ENCODE measurements at regions not wholly inside any gene's neighbourhood (a gene's known extent, or its start where the extent isn't known, plus 50 kb on each side); places are given as distances from the start of the nearest gene placed in this dataset.

DNA sequence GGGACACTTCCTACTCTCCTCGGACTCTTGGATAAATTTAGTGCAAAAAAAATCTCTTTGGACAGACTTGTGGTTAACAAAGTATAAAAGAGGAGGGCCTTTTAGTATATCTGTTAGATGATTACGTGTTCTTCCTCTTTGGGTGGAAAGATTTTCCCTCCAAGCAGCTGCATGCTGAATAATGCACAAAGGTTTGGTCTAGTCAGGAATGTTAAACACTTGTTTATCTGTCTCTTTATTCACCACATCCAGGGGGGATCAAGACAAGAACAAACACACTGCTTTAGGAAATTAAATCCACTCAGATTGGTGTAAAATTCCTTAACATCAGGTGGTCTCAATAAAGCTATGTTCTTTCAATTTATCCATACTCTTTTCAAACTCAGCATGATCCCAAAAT lies 260.9 kb upstream of the CHD6 start:
- DNase-seq: no peak

DNA sequence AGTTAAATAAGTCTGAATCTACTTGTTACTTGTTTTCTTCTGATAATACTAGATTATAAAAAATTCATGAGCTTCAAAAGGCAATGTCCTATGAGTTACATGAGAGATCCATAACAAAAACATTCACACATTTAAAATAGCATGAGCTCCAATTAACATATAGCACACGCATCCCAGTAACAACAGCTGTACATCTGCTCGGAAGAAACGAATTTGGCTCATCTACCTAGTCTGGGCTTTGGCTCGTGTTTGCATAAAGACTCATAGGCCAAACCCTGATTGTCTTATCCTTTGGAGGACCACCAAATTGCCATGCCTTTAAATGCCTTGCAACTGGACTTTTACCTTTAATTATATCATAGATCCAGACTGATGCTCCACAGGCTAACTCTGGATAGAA lies 259.7 kb upstream of the CHD6 start:
- DNase-seq: no peak

DNA sequence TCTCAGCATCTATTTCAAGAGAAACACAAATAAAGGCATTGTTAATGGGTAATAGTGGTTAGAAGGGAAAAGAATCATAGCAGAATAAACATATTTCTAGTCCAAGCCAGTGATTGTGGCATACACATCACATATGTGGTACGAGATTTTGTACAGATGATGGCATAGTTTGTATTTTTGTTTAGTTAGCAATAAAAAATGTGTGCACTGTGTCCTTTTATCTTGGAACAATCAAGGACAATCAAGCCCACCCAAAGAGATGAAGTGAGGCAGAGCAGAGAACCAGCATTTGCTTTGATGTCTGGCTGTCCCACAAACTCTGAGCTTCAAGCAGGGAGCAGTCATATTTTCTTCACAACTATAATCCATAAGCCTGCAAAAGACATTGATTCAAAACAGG lies 256.5 kb upstream of the CHD6 start:
- no peak for DNase-seq

DNA sequence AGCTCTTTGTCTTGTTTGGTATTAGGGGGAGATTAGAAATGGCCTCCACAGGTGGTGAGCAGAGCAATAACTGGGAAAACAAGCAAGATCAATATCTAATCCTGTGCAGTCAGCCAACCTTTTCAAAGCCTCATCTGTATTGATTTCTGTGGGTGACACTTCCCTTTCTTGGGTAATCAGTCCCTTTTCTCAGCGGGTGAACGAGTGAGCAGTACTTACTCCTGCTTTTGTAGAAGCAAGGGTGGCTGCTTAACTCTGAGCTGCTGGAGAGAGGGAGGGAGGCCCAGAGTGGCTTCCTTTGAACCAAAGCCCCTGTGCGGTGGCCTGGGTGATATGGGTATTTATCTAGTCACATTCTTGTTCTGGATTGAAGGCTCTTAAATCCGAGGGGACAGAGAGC lies 254.8 kb upstream of the CHD6 start:
- DNase-seq: no peak

DNA sequence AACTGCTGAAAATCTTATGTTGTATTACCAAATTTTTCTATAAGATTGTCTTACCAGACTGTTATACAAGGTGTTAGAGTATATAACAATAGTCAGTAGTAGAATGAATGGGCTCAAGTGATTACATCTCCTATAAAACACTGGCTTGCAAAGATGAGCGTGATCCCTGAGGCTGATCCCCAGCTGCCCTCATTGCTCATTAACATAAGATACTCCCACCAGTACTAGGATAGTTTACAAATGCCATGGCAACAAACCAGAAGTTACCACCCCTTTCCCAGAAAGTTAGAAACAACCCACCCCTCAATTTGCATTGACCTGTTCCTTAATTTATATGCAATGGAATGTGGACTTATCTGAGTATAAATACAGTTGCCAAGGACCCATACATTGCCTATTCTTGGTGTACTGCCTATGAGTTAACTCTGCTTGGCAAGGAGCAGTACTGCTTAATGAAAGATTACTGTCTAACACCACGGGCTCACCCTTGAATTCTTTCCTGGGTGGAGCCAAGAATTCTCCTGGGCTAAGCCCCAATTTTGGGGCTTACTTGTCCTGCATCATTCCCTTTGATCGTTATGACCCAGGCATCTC lies 252.8 kb upstream of the CHD6 start:
- no peak for DNase-seq

DNA sequence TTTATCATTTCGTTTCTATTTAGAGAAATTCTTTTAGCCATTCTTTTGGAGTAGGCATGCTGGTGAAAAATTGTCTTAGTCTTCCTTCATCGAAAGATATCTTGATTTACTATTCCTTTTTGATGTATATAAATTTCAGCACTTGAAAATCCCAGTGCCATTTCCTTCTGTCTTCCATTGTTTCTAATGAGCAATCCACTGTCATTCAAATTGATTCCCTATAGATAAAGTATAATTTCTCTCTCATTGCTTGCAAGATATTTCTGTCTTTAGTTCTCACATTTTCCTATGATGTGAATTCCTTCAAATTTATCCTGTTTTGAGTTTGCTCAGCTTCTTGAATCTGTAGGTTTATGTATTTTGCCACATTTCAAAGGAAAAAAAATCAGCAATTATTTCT lies 251.1 kb upstream of the CHD6 start:
- no peak for DNase-seq

DNA sequence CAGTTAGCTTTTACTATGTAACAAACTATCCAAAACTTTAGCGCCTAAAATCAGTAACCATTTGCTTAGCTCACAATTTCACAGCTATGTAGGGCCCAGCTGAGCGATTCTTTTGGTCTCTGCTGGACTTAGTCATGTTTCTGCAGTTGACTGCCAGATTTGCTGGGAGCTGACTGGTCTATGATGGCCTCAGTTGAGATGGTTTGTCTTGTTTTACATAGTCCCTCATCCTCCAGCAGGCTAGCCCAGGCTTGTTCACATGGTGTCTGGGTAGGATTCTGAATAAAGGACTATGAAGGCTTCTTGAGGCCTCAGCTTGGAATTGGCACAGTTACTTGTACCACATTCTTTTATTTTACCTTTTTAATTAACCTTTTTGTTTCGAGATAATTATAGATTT lies 247.8 kb upstream of the CHD6 start:
- DNase-seq: no peak

DNA sequence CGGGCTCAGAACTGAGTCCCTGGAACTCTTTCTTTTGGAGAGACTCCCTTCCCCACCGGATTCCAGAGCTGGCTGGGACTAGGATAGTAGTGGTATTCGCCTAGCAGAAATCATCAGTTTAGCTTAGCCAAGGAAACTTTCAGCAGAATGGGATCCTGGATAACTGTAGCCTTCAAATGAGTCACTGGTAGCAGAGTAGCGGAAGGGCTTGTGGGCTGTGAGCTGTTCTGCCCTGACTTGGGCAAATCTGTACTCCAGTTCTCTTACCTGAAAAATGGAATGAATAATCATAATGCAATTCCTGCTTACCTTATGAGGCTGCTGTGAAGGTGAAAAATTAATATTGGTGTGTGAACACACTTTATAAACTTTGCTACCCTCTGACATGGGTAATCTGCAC lies 244.3 kb upstream of the CHD6 start:
- no peak for DNase-seq

DNA sequence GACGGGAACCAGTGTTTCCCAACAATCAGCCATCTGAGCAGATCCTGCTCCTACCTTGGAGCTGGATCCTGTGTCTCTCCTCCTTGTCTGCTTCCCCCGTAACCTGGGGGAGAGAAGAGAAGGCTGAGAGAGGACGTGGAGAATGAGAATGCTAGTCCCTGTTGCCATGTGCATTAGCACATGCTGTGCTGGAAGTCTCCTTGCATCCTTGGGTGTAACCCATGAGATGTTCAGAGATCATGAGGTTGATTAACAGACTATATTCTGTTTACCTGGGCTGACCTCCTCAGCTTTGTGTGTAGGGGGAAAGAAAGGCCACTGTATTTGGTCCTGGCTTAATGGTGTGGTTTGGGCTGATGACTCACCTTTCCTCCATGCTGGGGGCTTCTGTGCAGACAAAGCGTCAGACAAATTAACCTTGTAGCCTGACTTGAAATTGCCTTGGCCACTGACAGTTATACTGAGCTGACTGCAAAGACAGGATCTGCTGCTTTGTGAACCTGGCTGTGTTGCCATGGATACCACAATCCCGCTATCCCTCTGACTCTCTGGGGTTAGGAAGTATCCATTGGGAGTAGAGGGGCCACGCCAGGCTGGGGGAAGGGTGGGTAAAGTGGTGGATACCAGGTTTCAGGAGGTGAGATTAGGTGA lies 243.7 kb upstream of the CHD6 start:
- no peak for DNase-seq

DNA sequence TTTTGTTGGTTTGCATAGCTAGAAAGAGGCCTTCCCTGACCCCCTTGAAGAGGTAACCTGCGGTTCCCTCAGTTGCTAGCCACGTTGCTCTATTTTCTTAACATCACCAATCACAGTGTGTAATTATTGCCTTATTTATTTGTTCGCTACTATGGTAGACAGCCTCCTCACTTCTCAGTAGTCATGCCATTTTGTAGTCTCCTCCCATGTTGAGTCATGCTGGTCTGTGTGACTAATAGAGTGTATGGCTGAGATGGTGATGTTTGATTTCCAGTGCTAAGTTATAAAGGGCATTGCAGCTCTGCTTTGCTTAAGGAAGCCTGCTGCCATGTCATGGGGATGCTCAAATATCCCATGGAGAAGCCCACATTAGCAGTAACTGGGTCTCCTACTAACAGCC lies 236.6 kb upstream of the CHD6 start:
- DNase-seq: peak in 1 of 2 experiments; percentile 4

DNA sequence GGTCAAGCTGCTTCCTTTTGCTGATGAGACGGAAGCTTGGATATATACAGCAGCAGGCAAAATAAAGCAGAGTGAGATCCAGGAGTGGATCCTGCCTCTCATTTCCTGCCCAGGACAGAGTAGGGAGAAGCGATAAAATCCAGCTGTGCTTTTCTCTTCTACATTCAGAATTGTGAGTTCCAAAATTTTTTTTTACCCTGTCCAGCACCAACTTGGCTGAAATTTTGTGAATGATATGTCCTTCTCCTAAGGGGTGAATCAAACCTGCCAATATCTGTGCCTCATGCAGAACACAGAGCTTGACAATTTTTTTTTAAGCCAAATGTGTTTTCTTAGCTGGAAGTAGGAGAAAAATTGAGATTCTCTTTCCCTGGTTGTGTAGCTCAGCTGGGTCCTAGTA lies 235.6 kb upstream of the CHD6 start:
- no peak for DNase-seq

DNA sequence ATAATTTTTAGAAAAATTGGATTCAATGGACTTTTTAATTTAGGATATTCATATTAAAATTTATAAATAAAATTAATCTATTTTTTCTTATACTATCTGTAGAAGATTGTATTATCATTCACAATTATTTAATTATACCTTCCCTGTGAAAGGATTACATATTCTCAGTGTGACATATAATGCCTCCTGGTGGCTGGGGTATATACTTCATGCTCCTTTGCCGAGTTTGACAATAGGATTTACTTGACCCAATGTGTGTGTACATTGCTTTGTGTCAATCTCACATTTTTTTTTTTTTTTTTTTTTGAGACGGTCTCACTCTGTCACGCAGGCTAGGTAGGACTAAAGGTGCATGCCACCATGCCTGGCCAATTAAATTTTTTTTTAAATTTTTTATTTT lies 230.0 kb upstream of the CHD6 start:
- DNase-seq: no peak

DNA sequence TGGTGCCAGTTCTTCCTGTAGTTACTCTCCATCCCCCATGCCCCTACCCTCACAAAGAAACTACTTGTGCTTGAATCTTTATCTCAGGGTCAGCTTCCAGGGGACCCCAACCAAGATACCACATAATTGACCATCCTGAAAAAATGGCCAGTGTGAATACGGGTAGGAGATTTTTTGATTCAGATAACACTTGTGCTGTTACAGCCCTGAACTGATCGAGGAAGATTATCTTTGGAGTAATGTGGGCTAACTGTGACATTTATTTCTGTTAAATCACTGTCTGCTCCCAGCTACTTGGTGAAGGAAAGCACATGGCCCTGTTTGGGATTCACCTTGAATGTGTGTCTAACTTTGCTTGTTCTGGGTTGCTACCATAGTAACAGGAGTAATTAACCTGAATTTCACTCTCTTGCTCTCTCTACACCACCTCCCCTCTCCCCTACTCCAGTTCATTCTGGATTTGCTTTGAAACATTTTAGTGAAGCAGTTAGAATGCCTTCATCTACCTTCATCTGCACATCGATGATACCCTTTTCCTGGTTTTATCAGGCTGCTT lies 219.6 kb upstream of the CHD6 start:
- no peak for DNase-seq

DNA sequence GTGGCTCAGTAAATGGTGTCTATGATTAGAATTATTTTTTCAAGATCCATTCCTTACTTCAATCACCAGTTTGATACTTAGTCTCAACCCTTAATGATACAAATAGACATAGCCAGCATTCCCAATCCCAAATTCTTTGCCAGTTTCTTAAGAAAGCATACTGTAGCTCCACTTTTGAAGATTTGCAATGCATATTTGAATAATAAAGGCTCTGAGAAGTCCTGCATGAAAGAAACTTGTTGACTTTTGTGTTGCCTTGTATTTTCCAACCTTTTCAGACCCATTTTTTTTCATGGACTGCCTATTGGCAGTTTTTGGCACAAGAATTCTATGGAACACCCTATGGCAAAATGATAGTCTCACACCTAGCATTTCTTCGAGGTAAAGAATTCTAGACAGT lies 215.6 kb upstream of the CHD6 start:
- no peak for DNase-seq

DNA sequence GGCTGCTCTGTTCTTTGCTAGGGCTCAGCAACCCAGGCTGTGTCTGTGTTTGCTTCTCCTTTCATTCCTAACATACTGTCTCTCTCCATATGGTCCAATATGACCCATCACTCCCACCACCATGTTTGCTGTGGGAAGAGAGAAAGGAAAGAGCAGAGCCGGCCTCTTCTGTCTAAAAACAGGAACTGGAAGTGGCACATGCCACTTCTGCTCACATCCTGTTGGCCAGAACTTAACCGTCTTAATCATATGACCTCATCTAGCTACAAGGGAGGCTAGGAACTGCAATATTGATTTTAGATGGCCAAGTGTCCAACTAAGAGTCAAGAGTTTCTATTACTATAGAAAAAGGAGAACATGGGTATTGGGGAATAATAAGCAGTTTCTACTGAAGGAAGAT lies 212.5 kb upstream of the CHD6 start:
- no peak for DNase-seq

DNA sequence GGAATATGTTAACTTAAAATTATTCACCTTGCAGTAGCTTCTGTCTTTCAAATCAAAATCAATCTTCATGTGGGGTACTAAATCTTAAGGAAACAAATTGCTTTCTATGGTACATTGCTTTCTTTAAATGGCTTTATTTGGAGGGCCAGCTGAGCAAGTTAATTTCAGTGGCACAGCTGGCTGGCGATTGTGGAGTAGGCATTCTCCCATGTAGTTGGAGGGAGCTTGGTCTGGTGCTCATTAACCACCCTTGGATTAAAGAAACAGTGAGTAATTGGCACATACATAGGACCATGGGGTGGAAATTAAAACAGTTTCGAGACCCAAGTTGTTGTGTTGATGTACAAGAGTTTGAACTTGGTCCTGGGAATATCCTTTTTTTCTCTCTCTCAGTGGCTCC lies 201.3 kb upstream of the CHD6 start:
- no peak for DNase-seq

DNA sequence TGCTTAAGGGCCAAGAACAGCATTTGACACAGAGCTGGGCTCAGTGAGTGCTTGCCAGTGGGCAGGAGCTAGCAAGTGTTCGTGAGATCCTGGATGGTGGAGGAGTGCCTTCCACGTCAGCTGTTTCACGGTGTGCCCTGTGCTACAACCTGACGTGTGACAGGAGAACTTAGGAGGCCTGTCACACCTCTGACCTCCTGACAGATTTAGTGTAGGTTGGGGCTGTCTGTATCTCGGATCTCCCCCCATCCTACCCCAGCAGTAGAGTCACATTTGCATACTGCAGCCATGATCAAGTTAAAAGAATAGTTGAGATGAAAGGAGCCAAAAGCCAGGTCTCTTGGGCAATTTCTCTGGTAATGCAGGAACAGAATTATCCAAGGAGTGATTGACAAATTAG lies 200.8 kb upstream of the CHD6 start:
- no peak for DNase-seq

DNA sequence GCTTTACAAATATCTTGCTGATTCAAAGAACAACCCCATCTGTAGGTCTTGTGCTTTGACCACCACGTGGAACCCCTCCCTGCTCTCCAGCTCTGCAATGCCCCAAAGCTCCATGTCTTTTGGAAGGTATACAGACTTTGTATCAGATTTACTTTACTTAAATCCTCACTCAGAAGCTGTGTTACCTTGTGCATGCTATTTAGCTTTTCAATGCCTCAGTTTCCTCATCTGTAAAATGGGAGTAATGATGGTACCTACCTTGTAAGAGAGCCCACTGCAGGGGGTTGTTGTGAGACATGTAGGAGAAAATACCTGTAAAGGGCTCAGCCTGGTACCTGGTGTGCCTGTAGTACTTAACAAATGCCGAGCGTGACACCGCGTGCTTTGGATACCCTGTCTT lies 200.2 kb upstream of the CHD6 start:
- DNase-seq: no peak

DNA sequence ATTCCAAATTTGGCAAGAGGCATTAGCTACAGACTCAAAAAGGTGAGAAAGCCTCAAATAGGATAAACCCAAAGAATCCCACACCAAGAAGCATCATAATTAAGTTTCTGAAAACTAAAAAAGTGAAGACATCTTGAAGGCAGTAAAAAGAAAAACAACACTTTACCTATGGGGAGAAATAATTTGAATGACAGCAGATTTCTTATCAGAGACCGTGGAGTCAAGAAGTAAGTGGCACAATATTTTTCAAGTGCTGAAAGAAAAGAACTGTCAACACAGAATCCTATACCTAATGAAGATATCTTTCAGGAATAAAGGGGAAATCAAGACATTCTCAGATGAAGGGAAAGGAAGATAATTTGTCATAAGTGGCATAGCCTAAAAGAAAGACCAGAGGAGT lies 193.3 kb upstream of the CHD6 start:
- DNase-seq: no peak

DNA sequence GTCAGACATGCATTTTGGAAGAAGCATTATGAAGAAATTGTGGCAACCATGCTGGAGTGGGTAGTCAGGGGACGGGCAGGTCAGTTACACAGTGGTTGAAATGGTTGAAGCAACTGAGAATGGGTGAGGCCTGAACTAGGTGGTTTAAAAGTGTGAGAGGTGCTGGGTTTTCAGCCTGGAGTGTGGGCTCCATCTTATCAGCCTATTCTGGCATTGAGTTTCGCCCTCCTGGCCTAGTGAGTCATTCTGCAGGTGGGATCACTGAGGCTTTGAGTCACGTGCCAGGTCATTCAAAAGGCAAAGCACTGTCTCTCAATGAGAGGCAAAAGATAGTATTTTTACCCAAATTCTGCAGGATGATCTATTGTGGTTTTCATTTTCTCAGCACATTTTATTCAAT lies 181.9 kb upstream of the CHD6 start:
- DNase-seq: no peak

DNA sequence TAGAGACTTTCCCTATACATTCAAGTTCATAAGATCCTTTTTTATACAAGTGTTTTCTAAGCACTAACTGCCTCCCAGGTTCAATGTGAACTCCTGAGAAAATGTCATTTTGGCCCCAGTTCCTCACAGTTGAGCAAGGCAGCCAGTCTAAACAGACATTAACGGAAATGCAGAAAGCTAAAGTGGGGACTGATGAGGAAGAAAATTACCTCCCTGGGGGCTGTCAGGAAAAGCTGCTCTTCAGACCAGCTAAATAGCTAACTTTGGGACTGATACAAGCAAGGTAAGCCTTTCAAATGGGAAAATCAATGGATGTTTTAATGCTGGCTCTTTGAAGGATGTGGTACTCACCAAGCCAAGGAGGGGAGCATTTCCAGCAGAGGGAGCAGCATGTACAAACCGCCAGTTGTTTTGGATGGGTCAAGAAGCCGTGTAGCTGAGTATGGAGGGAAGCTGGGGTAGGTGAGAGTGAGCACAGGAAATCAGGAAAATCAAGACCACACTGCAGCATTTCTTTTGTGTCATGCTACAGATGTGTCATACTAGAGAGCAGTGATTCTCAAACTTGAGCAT lies 180.8 kb upstream of the CHD6 start:
- DNase-seq: no peak

DNA sequence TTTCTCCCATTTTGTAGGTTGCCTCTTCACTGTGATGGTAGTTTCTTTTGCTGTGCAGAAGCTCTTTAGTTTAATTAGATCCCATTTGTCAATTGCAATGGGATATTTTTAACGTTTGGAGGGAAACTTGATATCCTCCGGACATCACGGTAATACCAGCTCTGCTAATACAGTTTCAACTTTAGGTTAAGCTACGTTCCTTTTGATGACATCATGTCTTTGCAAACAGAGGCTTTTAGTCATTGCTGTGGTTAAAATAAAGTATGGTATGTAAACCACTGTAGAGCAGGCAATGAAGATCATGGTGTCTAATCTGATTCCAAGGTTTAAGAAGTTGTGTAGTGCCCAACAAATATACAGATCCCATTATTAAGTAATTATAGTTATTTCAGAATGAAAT lies 168.0 kb upstream of the CHD6 start:
- DNase-seq: no peak

DNA sequence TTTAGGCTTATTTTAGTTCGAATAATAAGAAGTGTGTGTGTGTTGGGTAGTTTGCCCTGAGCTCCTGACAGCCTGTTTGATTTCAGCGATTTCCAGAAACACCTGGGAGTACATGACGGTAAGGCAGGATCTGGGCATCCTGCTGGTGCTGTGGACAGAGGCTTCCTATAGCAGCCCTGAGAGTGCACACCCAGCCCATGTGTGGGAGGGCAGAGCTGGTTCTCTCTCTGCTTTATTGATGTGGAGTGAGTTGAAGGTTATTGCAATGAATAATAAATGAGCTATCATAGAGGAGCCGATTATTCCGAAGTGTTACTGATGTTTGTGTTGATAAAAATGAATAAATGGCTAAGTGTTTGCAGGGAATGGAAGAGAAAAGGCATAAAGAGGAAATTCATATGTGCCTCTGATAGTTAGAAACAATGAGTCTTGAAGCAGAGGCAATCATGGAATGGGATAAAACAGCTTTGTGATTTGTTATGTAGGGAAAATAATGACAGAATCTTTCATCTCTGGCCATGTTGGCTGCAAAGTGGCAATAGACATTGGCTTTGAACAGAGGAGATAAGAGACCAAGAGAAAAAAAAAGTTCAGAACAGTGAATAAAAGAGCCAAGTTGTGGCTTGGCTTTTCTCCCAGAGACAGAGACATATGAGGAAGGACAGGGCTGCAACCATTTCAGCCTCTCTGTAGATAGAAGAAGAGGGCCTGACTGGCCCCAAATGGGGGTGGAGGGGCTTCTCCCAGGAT lies 166.2 kb upstream of the CHD6 start:
- no peak for DNase-seq

All from SW 1271 (cell line).